SJCRH30 (cell line): ENCODE measurements at regions not wholly inside any gene's neighbourhood (a gene's known extent, or its start where the extent isn't known, plus 50 kb on each side); places are given as distances from the start of the nearest gene placed in this dataset.
A peak's percentile ranks its signal among the peaks of the same experiment; 100 is the strongest.

Source experiments
- DNase-seq, 2 experiments: peaks; one replicate each; pipeline ENCODE4 v3.0.0-alpha.2; 2015 to 2020
- H3K27ac ChIP-seq: fragments of 250-450 bp; sonication (Bioruptor Pico); 2 replicates; pipeline ENCODE4 v1.5.1; 2020; ENCODE audit warnings: mild to moderate bottlenecking, moderate library complexity
- H3K27me3 ChIP-seq: fragments of 250-450 bp; sonication (Bioruptor Pico); 2 replicates; pipeline ENCODE4 v1.5.1; 2020; ENCODE audit warnings: mild to moderate bottlenecking, moderate library complexity
- H3K36me3 ChIP-seq: fragments of 250-450 bp; sonication (Bioruptor Pico); 2 replicates; pipeline ENCODE4 v1.5.1; 2020; ENCODE audit warnings: mild to moderate bottlenecking, moderate library complexity
- H3K4me1 ChIP-seq: fragments of 250-450 bp; sonication (Bioruptor Pico); 2 replicates; pipeline ENCODE4 v1.5.1; 2020; ENCODE audit warnings: mild to moderate bottlenecking, moderate library complexity
- H3K4me3 ChIP-seq: fragments of 250-450 bp; sonication (Bioruptor Pico); 2 replicates; pipeline ENCODE4 v1.5.1; 2020; ENCODE audit warnings: mild to moderate bottlenecking, moderate library complexity
- H3K9me3 ChIP-seq: fragments of 250-450 bp; sonication (Bioruptor Pico); replicated peaks from 2 replicates; pipeline ENCODE4 v1.5.1; 2020; ENCODE audit warnings: mild to moderate bottlenecking, moderate library complexity

DNA sequence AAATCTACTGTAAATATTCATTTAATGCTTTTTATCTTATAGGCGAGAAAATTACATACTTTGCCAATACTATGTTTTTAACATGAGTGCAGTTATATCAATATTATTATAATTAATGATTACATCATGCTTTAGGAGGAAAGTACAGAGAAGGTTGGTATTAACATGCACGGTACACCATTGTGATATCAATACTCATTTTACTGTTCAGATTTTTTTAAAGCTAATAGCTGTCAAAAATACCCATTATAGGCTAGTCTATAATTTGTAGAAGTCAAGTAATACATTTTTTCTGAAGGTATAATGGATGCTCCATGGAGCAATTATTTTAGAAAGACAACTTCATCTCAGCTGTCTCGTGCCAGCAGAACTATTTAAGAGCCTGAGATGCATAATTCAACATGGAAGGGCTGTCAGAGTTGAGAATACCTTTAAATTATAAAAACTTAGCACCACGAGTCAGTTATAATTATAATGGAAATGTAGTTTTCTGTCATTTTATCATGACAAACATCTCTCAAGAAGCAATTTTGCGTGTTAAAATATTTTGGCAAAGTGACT lies 1641.7 kb upstream of the ACVR2A start:
- Histone ChIP-seq H3K4me3 (no peak overlapping the region), H3K4me1 (peaks cover 7% of the 10 kb centered on the region; the same call in 1 of the 2 replicates), H3K27me3 (no peaks in the 10 kb centered on the region), H3K36me3 (no peaks in the 10 kb centered on the region), H3K27ac (no peak overlapping the region), H3K9me3 (no peaks in the 10 kb centered on the region)
- DNase-seq, result no peak

DNA sequence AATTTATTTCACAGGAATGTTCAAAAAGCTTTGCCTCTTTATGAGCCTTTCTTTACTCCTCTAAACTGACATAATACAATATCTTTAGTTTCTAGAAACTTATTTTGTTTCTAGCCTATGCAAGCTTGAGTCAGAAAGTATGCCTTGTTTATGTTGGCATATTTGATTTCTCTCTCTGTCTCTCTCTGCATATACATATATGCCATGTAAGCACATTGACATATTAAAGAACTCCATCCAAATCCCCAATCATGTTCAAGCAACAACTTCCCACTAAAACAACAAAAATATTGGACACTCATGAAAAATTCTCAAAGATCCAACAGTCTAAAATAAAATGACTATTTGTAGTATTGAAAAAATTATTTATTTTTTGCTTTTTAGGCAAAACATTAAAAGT lies 1651.2 kb upstream of the ACVR2A start:
- Histone ChIP-seq H3K36me3 (no peaks in the 10 kb centered on the region), H3K4me3 (no peak overlapping the region), H3K27ac (no peak overlapping the region), H3K4me1 (peaks cover 21% of the 10 kb centered on the region), H3K27me3 (no peaks in the 10 kb centered on the region), H3K9me3 (no peaks in the 10 kb centered on the region)
- no peak for DNase-seq

DNA sequence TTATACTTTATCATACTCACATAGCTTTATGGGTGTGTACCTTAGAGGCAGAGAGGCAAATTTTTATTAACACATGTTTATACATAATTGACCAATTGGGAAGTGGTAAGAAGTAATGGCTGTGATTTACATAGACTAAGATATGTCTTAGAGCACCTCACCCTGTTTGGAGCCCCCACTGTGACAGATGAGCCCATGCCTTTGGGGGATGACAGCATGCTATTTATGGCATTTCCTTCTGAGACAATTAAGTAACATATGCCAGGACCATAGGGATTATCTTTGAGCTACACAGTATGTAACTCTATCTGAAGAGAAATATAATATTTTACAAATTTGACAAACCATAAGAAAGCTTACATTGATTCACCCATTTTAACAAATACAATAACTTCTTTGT lies 1655.3 kb upstream of the ACVR2A start:
- no peaks in the 10 kb centered on the region for H3K27me3 ChIP-seq
- DNase-seq, result peak; percentile 74 to 86
- peak overlapping the region; percentile 47 for H3K27ac ChIP-seq

DNA sequence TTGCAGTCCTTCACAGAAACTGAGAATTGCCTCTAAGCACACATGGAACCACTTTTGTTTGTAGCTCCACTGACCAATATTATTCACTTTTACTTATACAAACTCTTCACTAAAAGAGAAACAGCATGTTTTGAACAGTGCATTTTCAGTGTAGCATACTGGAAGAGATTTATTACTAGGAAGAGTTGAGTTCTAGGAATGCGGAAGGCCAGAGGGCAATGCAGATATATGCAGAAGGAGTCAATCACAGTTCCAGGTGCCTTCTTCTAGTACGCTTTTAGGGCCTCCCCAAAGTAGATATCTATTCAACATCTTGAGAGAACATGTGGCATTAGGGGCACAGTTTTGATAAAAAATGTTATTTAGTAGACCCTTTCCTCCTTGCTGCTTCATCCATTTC lies 1654.0 kb upstream of the ZEB2 start:
- no peaks in the 10 kb centered on the region for H3K27me3 ChIP-seq
- no peak overlapping the region for H3K27ac ChIP-seq
- no peaks in the 10 kb centered on the region for H3K4me1 ChIP-seq
- no peak for DNase-seq
- no peaks in the 10 kb centered on the region for H3K36me3 ChIP-seq
- no peak overlapping the region for H3K4me3 ChIP-seq
- no peaks in the 10 kb centered on the region for H3K9me3 ChIP-seq

More for the DNA sequence above, 1655.3 kb upstream of the ACVR2A start:
- no peaks in the 10 kb centered on the region for H3K36me3 ChIP-seq
- no peak overlapping the region for H3K4me3 ChIP-seq
- H3K9me3 ChIP-seq, result no peaks in the 10 kb centered on the region
- H3K4me1 ChIP-seq, result peaks cover 25% of the 10 kb centered on the region

DNA sequence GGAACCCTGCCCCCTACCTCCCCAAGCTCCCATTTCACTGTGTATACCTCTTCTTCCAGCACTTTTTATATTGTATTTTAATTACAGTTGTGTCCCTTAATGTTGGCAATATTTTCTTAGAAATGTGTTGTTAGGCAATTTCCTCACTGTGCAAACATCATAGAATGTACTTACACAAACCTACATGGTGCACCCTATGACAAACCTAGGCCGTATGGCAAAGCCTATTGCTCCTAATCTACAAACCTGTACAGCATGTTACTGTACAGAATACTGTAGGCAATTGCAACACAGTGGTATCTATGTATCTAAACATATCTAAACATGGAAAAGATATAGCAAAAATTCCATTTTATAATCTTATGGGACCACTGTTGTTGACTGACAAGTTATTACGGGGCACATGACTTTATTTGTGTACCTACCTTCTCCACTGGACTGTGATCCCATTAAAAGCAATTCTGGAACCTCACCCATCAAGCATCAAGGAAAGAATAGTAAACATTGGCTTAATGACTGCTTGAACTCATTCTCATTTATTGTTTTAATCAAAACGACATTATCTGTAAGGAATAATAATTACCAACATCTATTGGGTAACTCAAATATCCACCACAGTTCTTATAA lies 1641.5 kb upstream of the ZEB2 start:
- DNase-seq, result no peak
- Histone ChIP-seq H3K27me3 (no peaks in the 10 kb centered on the region), H3K36me3 (no peaks in the 10 kb centered on the region), H3K9me3 (no peaks in the 10 kb centered on the region), H3K4me1 (no peaks in the 10 kb centered on the region), H3K27ac (no peak overlapping the region), H3K4me3 (no peak overlapping the region)

DNA sequence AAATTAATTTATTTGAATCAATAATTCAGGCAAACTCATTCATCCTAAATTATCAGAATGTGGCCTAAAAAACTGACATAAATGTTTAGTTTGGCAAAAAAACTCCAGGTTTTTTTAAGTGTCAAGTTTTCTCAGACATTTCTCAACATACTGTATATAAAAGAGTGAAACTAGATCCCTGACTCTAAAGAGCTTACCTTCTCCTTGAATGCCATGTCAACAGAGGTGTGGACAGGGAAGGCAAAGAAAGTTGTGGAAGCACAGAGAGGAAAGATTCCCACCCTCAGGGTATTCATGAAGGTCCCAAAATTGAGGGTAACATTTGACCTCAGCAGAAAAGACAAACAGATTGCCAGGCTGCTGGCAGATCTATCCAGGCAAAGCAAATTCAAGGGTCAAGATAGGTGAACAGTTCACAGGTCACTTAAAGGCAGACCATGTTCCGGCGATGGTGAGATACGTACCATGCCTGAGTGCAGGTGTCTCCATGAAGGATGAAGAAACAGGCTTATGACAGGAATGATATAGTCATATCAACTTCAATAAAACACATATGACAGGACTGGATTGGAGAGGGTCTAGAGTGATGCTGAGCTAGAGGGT lies 1638.3 kb upstream of the ZEB2 start:
- Histone ChIP-seq H3K27me3 (no peaks in the 10 kb centered on the region), H3K36me3 (no peaks in the 10 kb centered on the region), H3K4me1 (no peaks in the 10 kb centered on the region), H3K9me3 (no peaks in the 10 kb centered on the region), H3K27ac (no peak overlapping the region), H3K4me3 (no peak overlapping the region)
- DNase-seq, result no peak

DNA sequence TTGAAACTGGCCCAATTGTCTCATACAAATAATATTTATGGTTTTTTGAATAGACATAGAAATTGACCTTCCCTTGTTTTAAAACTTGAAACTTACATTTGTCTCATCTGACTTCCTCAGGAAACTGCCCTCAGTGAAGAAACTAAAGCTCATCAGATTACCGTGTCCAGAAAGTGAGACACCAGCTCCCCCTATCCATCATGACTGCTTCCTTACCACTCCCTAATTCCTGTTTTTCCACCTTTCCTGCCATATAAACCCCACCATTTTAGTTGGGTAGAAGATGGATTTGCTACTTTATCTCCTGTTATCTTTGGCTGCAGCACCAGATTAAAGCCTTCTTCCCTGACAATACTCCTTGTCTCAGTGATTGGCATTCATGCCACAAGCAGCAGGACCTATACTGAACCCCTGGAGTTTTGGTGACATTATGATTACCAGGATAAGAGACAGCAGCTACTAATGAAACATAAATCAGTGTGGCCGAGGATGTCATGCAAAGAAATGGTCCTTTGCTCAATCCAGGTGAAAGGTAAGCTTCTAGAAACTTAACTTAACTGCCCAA lies 1627.6 kb upstream of the ZEB2 start:
- Histone ChIP-seq H3K27ac (no peak overlapping the region), H3K4me1 (no peaks in the 10 kb centered on the region), H3K4me3 (no peak overlapping the region), H3K27me3 (no peaks in the 10 kb centered on the region), H3K36me3 (no peaks in the 10 kb centered on the region), H3K9me3 (0 out of 2 replicates have a peak, but pooled peaks cover 4% of the 10 kb centered on the region)
- DNase-seq, result no peak

DNA sequence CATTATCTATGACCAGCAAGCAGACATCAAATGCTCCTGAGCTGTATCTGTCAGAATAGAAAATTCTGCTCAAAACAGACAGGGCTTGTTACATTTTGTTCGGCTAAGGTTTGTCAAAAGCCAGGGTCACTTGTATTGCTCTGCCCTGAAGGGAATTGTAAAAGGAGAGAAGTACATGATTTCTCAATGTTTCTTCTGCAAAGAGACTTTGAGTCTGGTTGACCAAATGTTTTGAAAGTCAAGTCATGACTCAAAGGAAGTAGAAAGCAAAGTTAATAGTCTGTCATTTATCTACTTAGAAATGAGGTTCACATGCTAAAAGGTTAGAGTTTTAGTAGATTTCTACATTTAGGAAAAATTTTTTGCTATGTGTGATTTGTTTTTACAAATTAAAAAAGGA lies 1624.1 kb upstream of the ZEB2 start:
- Histone ChIP-seq H3K4me1 (no peaks in the 10 kb centered on the region), H3K27ac (no peak overlapping the region), H3K36me3 (no peaks in the 10 kb centered on the region), H3K9me3 (0 out of 2 replicates have a peak, but pooled peaks cover 4% of the 10 kb centered on the region), H3K27me3 (no peaks in the 10 kb centered on the region), H3K4me3 (no peak overlapping the region)
- no peak for DNase-seq

DNA sequence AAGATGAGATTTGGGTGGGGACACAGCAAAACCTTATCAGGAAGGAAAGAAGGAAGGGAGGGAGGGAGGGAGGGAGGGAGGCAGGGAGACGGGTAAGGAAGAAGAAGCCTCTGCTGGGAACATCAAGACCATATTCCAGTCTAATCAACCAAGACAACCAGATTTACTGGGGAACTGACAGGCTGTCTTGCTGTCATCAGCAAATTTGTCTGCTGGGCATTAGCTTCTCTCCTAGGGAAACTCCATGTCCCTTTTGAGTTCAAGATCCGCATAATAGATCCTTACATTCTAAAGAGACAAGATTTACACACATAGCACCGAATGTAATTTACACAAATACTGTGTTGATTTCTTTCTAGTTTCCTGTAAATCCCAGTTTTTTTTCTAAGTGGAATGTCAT lies 1618.9 kb upstream of the ZEB2 start:
- H3K27ac ChIP-seq, result no peak overlapping the region
- no peaks in the 10 kb centered on the region for H3K27me3 ChIP-seq
- no peaks in the 10 kb centered on the region for H3K9me3 ChIP-seq
- H3K4me1 ChIP-seq, result 0 out of 2 replicates have a peak, but pooled peaks cover 2% of the 10 kb centered on the region
- H3K36me3 ChIP-seq, result no peaks in the 10 kb centered on the region
- DNase-seq, result no peak
- H3K4me3 ChIP-seq, result no peak overlapping the region

DNA sequence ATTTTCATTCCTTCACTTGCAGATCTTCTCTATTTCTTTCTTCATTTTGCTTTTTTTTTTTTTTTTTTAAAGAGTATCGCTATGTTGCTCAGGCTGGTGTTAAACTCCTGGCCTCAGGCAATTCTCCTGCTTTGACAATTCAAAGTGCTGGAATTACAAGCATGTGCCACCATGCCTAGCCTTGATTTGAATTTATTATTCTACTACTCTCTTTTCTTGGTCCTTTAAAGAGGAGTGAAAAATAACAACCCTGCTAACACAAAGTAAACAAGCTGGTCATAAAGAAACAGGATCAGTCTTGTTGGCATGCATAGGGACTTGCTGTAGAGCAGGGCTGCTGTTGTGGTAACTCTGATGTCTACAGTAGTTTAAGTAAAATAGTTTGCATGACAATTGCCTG lies 1615.3 kb upstream of the ZEB2 start:
- Histone ChIP-seq H3K27ac (no peak overlapping the region), H3K4me3 (no peak overlapping the region), H3K36me3 (no peaks in the 10 kb centered on the region), H3K9me3 (0 out of 2 replicates have a peak, but pooled peaks cover 3% of the 10 kb centered on the region), H3K27me3 (no peaks in the 10 kb centered on the region), H3K4me1 (peaks cover 9% of the 10 kb centered on the region; the same call in 1 of the 2 replicates)
- peak; percentile 26 to 41 for DNase-seq

DNA sequence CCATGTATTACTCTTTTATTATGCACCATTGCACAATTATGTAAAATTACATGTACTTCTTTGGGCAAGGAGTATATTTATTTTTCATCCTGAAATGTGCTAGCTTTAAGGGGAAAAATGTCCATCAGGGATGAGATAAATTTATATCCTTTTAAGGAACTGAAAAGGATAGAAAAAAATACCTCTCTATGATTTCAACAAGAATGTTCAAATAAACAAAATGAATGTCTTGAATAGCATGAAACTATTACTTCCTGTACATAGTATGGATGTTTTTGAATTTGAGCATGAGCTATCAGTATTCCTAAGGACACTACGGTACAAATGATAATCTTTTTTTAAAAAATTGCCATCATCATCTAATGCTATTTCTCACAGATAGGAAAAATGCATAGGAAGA lies 1611.9 kb upstream of the ZEB2 start:
- Histone ChIP-seq H3K4me1 (peaks cover 35% of the 10 kb centered on the region), H3K4me3 (no peak overlapping the region), H3K36me3 (no peaks in the 10 kb centered on the region), H3K27me3 (no peaks in the 10 kb centered on the region), H3K27ac (no peak overlapping the region), H3K9me3 (0 out of 2 replicates have a peak, but pooled peaks cover 3% of the 10 kb centered on the region)
- DNase-seq, result no peak

DNA sequence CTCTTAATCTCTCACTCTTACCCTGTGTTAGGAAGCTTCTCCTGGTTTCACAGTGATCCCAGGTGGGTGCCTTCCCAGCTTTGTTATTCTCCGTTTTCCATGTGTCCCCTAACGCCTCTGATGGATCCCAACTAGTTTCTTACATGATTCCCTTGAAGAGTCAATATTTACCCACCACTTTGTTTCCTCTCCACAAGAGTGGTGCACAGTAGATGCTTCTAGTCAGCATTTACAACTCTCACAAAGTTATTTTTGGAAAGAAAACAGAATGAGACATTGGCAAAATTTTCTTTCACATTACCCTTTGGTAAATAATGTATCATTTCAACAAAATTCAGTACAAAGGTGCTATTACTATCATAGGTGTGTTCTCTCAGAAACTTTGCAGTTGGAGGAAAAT lies 1611.1 kb upstream of the ZEB2 start:
- peaks cover 35% of the 10 kb centered on the region for H3K4me1 ChIP-seq
- no peak overlapping the region for H3K27ac ChIP-seq
- H3K27me3 ChIP-seq, result no peaks in the 10 kb centered on the region
- 0 out of 2 replicates have a peak, but pooled peaks cover 3% of the 10 kb centered on the region for H3K9me3 ChIP-seq
- H3K36me3 ChIP-seq, result no peaks in the 10 kb centered on the region
- DNase-seq, result no peak
- H3K4me3 ChIP-seq, result no peak overlapping the region

DNA sequence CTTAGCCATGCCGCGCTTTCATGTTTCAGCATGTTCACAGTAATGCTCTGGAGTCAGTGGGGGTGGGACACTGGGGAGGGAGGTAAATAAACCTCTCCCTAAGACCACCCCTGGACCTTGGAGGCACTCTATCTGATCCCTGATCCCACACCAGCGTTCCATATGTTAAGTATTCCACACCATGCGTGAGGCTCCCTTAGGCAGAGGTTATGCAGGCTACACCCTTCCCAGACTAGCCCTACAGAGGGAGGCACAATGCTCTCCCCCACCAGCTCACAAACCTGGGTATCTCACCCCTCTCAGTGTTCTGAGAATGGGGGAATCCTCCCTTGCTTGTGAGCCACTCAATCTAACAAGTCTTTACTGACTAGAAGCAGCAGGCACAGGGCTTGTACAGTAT lies 1610.4 kb upstream of the ZEB2 start:
- Histone ChIP-seq H3K4me1 (peaks cover 37% of the 10 kb centered on the region), H3K27me3 (no peaks in the 10 kb centered on the region), H3K36me3 (no peaks in the 10 kb centered on the region), H3K4me3 (no peak overlapping the region), H3K27ac (peak overlapping the region; percentile 80), H3K9me3 (0 out of 2 replicates have a peak, but pooled peaks cover 3% of the 10 kb centered on the region)
- DNase-seq, result peak; percentile 13 to 22

DNA sequence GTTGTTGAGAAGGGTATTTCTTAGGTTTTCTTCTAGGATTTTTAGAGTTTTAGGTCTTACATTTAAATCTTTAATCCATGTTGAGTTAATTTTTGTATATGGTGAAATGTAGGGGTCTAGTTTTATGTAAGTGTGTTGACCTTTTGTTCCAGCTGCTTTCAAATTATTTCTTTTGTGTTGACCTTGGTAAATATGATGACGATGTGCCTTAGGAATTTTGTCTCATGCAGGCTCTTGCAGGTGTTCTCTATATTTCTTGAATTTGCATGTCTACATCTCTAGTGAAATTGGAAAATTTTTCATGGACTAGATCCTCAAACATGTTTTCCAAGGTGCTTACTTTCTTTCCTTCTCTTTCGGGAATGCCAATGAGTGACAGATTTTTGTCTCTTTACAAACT lies 1609.3 kb upstream of the ZEB2 start:
- Histone ChIP-seq H3K27me3 (no peaks in the 10 kb centered on the region), H3K36me3 (no peaks in the 10 kb centered on the region), H3K4me1 (peaks cover 45% of the 10 kb centered on the region), H3K27ac (peak overlapping the region; percentile 80), H3K4me3 (no peak overlapping the region), H3K9me3 (0 out of 2 replicates have a peak, but pooled peaks cover 3% of the 10 kb centered on the region)
- DNase-seq, result peak in 1 of 2 experiments; percentile 27

DNA sequence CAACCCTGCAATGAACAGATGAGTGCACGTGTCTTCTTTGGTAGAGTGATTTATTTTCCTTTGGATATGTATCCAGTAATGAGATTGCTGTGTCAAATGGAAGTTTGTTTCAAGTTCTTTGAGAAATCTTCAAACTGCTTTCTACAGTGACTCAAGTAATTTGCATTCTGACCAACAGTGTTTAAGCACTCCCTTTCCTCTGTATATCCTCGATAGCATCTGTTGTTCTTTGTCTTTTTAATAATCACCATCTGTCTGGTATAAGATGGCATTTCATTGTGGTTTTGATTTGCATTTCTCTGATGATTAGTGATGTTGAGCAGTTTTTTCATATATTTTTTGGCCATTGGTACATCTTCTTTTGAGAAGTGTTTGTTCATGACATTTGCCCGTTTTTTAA lies 1608.3 kb upstream of the ZEB2 start:
- DNase-seq, result peak in 1 of 2 experiments; percentile 31
- H3K4me1 ChIP-seq, result peaks cover 50% of the 10 kb centered on the region
- H3K4me3 ChIP-seq, result no peak overlapping the region
- no peaks in the 10 kb centered on the region for H3K36me3 ChIP-seq
- 0 out of 2 replicates have a peak, but pooled peaks cover 3% of the 10 kb centered on the region for H3K9me3 ChIP-seq
- H3K27ac ChIP-seq, result peak overlapping the region; percentile 80
- no peaks in the 10 kb centered on the region for H3K27me3 ChIP-seq
